ENCODE measurements at regions not wholly inside any gene's neighbourhood (a gene's known extent, or its start where the extent isn't known, plus 50 kb on each side); places are given as distances from the start of the nearest gene placed in this dataset.

GRCh38 chr3:74709951-74710350, 95.5 kb upstream of the CNTN3 start:
- ATAC-seq = no peak
- DNase-seq (ENCODE audit: low spot score) = no peak

GRCh38 chr3:74693696-74694393, 79.4 kb upstream of the CNTN3 start:
- ATAC-seq = no peak
- DNase-seq (ENCODE audit: low spot score) = no peak

- no peak for DNase-seq (ENCODE audit: low spot score)
- no peak for ATAC-seq
Observed at GRCh38 chr3:74693251-74693650, 78.8 kb upstream of the CNTN3 start.

- DNase-seq (ENCODE audit: low spot score) (no peak), ATAC-seq (no peak)
Observed at GRCh38 chr3:74691946-74692345, 77.5 kb upstream of the CNTN3 start.

- DNase-seq (ENCODE audit: low spot score) = no peak
- ATAC-seq = no peak
Observed at GRCh38 chr3:74673326-74673725, 58.9 kb upstream of the CNTN3 start.

- DNase-seq (ENCODE audit: low spot score) = no peak
- no peak for ATAC-seq
Observed at GRCh38 chr3:74664606-74665005, 50.1 kb upstream of the CNTN3 start.
